Fibroblast of the conjunctiva (primary cell): ENCODE measurements at regions not wholly inside any gene's neighbourhood (a gene's known extent, or its start where the extent isn't known, plus 50 kb on each side); places are given as distances from the start of the nearest gene placed in this dataset.
"Not testable (repeated sequence)": the region's sequence is repeated elsewhere in the genome, so short reads cannot be mapped to it uniquely, and the experiment has no call there.

Experiments
- DNase-seq: peaks from one replicate; pipeline ENCODE4 v3.0.0-alpha.2; 2010; ENCODE audit warnings: low read depth

DNA sequence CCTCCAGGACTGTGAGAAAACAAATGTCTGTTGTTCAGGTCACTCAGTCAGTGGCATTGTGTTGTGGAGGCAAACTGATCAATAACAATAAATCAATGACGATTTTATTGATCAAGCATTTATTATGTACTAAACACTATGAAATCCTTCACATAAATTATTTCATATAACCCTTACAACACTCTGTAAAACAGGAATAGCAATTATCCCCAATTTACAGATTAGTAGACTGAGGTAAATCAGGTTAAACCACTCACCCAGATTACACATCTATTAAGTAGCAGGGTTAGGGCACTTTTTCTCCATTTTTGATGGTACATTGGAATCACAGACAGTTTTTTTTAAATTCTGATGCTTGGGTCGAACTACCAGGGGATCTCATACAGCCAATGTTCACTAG, 372.8 kb upstream of the MAF start:
- DNase-seq: no peak

DNA sequence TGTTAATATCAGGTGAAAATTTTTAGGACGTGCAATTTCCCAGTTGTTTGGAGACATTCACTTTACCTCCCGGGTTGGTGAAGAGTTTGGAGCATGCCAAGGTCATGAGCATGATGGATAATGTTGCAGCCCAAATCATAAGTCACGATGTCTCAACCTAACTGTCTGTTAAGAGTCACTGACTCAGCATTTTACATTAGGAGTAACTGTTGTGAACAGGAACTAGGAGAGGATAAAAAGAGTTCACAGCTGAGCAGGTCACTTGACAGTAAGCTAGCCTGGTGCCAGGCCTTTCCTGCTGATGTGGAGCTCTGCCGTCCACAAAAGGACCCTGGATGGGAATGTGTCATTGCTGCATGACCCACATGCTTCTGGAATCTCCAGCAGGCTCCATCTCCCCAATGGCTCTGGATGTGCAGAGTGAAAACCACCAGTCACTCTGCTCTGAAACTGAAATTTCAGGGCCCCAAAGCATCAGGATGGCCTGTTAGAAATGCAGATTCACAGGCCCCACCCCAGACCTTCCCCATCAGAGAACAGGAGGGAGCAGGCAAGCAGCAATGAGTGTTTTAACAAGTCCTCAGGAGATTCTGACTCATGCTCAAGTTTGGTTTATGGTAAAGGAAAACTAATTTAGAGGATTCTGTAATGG, 371.6 kb upstream of the MAF start:
- no peak for DNase-seq

DNA sequence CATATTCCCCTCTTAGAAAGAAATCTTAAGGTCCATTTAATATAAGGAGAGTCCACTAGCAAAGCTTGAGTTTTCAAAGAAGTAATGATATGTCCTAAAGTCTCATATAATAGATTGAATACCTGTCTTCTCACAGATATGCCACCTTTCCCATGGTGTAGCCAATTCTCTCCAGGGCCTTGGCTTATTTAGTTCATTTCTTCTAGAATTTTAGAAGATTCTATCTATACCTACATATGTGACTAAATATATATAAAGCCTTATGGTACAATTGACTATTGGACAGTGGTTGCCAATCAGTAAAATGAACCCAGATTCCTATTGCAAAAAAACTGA, 370.7 kb upstream of the MAF start:
- DNase-seq: no peak

DNA sequence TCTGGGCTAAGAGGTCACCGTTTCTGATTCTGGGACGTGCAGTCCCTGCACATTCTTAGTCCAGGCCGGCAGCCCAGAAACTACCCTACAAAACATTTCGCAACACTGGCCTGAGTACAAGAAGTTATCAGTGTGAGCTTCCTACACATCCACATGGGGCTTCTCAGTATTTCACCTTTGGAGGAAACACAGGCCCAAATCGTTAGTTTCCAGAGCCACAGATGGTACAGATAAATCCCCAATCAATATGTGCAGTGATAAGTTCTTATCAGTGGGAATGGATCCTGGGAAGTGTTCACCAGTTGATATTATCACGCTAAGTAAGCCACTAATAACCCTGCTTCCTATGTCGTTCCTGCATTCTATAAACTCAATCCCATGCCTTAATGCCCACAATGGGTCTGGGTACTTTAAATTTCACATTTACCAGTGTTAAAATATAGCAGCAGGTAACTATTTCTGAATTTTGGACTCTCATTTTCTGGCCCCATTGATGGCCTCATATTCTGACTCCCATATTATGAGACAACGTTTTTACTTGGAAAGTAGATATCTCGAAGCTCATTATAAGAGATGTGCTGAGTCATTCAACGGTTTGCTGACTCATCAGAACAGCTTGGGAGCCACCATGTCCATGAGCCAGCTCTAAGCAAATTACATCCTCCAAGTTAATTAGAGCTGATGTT, 370.2 kb upstream of the MAF start:
- no peak for DNase-seq

DNA sequence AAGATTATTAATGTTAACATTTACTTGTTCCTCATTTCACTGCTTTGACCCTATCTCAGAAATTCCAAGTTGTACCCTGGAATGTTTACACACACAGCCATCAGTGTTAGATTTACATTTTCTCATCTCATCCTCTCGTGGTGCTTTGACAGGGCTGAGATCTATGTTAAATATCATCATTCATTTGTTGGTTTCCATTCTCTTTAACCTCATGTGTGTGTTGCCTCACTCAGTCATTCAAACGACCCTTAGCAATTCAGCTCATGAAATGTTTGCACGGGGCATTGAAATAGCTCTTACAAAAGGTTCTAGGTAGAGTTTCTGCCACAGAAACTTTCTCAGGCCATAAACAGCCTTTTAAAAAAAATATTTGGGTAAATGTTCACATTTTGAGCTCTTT, 369.6 kb upstream of the MAF start:
- DNase-seq: no peak

DNA sequence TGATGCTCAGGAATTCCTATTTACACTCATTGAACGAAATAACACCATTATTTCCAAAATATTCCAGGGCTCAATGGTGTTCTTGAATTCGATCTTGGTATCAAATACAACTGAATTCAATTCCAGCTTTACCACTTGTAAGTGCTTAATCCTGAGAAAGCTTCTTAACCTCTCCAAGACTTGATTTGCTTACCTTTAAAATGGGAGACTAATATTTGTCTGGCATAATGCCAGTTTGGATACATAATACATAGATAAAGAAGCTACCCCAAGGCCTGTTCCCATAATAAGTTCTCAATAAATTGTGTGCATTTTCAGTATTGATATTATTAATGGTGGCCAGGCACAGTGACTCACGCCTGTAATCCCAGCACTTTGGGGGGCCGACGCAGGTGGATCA, 368.9 kb upstream of the MAF start:
- DNase-seq: no peak

DNA sequence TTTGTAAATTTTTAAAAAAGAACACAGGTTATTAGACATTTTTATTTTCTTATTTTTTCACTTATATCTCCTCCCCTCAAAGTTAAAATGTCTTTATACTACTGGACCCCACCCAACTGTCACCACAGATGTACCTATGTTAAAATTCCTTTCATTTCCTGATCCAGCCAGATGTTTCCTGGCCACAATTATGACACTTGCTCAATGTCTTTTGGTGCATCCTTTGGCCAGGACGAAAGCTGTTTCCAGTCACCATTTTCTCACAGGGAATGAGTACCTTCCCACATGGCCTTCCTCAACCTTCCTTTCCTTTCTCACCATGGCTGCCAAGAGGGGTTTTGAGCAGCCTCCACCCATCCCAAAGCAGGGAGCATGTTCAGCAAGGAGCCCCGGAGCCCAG, 365.7 kb upstream of the MAF start:
- DNase-seq: no peak

DNA sequence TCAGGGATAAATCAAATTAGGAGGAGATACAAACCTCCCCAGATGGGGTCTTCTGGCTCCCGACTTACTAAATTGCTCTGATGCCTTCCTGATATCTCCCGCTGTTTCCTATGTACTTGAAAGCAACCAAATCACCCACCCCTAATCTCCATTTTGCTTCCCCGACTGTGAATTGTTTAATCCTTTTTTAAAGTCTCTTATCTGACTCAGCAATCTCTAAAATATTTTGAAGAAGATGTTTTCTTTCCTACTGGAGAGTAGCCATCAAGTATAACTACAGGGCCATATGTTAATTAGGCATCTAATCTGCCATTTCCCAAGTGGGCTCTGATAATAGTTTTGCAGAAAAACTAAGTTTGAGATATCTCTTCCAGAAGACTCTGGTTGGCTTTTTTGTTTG, 365.2 kb upstream of the MAF start:
- no peak for DNase-seq

DNA sequence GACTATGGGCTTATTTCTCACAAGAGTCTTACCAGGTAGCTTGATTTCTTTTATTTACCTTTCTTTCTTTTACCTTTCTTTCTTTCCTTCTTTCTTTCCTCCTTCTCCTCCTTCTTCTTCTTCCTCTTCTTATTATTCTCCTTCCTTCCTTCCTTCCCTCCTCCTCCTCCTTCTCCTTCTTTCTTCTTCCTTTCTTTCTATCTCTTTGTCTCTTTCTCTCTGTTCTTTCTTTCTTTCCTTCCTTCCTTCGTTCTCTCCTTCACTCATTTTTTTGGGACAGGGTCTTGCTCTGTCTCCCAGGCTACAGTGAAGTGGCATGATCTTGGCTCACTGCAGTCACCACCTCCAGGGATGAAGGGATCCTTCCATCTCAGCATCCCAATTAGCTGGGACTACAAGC, 363.6 kb upstream of the MAF start:
- DNase-seq: no peak

DNA sequence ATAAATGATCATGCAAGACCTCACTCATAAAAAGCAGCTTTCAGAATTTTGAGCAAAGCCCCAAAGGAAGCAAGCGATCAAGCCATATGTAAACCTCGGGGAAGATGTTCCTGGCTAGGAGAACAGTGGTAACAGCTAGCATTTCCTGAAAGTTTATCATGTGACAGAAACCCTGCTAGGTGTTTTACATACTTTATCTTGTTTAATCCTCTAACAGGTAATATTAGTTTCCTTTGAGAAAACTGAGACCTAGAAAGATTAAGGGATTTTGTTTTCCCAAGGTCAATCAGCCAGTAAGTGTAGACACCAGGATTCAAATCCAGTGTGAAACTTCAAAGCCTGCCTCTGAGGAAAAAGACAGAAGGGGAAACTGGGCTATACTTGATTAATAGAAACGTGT, 362.4 kb upstream of the MAF start:
- DNase-seq: no peak

DNA sequence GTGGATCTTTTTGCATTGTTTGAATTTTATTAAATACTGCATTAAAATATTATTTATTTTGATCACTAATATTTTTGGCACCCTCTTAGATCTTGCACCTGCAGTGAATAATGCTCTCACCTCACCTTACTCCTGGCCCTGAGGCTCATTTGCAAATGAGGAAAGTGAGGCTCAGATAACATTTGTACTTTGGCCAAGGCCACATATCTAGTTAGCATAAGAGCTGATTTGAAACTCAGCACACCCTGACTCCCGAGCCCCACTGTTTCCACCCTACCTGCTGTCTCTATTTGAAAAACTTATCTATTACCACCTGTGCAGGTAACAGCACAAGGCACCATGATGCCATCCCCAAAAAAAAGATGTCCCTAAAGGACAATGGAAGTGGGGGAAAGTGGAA, 358.7 kb upstream of the MAF start:
- DNase-seq: no peak

DNA sequence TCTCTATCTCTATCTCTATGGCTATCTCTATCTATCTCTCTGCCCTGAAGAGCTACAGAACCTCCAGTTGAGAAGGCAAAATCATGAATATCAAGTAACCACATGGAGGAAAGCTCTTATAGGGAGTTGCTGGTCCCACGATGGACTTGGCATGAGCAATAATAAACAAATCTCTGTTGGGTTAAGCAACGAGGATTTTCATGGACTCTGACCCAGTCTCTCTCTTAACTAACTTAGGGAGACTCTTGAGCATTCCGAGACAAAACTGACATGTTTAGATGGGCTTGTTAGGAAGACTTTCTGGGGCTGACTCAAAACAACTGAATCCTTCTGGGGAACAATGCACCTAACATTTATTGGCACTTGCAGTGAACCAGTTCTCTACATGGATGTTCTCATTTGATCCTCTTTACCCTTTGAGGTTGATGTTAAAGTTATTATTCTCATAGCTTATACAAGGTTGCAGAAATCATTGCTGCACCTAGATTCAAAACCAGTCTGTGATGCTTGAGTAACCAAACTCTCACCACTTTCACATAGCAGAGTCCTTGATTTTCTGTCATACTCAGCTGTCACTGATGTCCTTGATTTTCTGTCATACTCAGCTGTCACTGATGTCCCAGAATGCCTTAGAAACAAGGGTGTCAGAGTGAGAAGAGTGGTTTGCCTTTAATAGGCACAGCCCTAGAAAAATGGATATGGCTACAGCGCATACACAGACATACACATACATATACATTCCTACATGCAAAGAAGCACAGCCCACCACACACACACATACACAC, 354.6 kb upstream of the MAF start:
- DNase-seq: no peak

DNA sequence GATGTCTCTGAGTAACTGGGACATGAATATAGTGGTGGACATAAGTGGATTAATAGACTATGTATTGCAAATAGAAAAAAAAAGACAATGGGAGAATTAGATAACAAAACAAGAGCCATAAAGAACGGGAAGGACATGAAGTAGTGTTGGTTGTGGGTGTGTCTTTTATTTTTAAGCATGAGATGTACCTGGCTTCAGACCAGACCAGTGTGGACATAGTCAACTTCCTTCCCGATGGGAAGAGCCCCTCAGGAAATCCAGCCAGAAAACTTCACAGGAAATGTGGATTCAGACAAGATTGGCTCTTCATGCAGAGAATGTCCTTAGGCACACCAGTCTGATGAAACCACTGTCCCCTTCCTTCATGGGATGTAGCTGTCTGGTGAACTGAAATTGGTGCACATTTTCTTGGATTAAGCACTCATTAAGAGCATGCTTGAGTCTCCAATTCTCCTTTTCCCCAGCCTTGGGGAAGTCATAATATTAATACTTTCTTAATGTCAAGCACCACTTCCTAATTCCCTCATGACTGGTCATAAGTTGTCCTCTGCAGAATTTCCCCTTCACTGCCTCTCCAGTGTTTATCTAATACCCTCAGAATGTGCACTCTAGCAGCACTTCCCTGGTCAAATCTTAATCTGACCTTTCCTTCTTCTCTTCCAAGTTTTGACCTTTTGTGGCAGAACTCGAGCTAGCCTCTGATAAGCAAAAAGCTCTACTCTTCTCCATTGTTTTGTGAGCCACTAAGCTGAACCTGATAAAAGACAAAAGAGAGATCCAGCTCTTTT, 350.6 kb upstream of the MAF start:
- DNase-seq: no peak

DNA sequence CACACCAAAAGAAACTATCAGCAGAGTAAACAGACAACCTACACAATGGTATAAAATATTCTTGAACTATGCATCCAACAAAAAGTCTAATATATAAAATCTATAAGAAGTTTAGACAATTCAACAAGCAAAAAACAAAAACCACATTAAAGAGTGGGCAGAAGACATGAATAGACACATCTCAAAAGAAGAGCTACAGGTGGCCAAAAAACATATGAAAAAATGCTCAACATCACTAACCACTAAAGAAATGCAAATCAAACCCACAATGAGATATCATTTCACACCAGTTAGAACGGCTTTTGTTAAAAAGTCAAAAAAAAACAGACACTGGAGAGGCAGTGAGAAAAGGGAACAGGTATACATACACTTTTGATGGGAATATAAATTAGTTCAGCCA, 348.9 kb upstream of the MAF start:
- DNase-seq: no peak

DNA sequence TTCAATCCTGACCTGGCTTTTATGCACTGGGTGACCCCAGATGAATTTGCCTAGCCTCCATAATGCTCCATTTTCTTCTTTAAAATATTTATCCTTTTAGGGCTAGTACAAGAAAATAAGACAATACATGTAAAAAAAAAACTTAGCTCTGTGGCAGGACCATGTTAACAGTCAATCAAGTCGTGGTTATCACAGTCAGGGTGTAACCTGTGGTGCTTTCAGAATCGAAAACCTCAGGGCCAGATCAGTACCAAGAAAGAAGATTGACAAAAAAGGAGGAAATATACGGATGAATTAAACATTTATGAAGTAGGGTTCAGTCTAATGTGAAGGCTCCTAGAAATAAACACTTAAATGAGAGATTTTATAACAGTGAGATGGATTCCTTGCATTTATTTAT, 347.2 kb upstream of the MAF start:
- no peak for DNase-seq

DNA sequence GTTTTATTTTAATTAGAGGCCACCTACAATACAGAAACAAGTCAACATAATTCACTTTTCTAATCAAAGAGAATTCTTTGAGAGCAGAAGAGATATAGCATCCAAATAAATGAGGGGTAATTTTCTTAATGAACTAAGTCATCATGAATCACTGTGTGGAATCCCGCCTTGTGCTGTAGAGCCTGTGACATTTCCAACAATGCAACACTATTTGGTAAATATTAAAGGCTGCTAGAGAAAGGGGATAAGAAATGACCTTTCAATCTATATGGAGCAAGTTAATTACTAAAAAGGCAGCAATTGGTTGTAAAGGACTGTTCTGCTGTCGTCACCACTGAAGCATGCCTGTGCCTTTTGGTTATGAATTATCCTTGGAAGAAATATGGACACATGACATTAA, 345.7 kb upstream of the MAF start:
- DNase-seq: no peak

DNA sequence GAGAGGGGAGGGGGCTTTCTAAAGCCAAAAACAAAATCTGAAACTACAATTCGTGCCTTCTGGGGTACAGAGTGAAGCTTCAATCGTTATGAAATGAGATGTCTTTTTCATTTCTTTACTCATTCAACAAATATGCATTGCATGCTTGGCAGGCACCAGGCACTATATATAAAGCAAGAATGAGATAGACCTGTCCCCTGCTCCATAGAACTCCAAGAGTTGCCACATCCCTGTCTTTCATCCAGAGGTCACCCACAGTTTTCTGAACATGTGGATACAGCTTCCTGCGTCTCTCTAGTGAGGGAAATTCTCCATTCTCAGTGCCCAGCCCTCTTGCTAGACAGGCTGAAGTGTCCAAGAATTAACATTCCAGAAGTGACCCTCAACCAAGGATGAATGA, 343.2 kb upstream of the MAF start:
- DNase-seq: no peak

DNA sequence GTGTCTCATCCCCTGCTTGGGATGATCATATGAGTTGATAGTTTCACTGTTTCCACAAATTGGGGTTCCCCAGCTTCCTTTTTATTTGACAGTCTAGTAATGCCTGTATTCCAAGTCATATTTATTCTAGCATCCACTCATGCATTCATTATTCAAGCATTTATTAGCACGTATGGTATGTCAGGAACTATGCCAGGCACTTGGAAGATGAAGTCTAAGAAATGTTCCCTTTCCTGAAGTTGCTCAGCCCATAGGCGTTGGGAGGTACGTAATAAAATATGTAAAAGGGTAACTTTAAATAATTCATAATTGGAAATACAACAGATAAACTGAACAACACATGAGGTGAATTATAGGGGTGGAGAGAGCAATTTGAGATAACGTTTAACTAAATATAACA, 338.0 kb upstream of the MAF start:
- DNase-seq: no peak

DNA sequence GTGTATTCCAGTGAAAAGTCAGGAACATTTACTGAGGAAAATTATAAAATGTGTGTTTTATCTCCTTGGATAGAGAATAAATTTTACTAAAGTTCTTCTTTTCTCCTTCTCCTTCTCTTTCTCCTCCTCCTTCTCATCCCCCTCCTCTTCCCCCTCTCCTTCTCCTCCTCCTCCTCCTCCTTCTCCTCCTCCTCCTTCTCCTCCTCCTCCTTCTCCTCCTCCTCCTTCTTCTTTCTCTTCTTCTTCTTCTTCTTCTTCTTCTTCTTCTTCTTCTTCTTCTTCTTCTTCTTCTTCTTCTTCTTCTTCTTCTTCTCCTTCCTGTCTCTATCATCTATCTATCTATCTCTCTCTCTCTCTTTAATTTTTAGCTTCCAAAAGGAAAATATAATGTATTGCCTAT, 337.1 kb upstream of the MAF start:
- not testable (repeated sequence) for DNase-seq

DNA sequence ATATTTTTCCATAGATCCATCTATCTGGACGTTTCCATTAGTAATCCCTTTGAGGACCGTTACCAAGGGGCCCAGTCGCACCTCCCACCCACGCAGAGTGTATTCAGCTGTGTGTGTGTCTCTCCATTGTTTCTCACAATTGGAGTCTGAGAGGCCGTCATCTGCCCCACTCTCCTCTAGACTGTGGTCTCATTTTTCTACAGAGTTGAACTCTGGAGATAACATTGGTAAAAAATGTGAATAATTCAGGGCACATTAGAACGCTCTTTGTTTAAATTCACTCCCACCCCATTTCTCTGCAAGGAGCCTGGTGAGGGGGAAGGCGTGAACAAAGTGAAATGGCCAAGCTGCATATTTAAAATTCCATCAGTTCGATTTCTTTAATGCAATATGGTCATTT, 333.1 kb upstream of the MAF start:
- no peak for DNase-seq

DNA sequence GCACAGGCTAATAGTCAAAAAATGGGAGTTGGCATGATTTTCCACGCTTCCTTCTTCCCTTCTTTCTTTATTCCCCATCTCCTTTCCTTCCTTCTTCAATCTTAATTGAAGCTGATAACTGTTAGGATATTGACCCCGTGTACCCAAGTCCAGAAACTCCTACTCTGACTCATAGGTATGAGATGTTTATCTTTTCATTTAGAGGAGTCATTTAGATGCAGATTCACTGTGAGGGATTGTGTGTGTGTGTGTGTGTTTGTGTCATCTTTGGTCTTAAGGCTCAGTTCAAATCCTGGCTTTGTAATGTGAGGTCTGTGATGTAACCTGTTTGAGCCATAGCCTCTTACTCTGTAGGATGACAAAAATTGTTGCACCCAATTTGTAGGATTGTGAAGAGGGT, 332.0 kb upstream of the MAF start:
- no peak for DNase-seq

DNA sequence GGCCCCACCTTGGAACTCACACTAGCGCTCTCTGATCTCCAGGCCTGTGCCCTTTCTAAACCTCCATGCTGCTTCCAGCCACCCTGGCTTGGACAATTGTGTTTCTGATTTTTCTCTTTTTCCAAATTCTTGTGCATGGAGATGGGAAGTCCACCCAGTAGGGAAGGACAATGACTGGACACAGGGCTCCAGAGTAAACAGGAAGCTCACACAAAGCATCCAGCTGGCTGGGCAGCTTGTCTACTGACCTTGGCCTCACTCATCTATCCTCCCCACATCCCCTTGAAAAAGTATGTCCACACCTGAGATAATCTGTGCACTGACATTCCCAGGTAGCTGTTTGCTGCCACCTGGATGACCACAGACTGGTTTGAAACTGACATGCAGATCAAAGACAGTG, 331.2 kb upstream of the MAF start:
- no peak for DNase-seq
